ENCODE measurements at regions not wholly inside any gene's neighbourhood (a gene's known extent, or its start where the extent isn't known, plus 50 kb on each side); places are given as distances from the start of the nearest gene placed in this dataset.

GRCh38 chr21:15132781-15133180 lies 68.0 kb upstream of the NRIP1 start:
- H3K4me1 Mint-ChIP-seq (ENCODE audit: unreplicated experiment) = peaks cover 7% of the 10 kb centered on the region
- no peak overlapping the region for H3K4me3 Mint-ChIP-seq (ENCODE audit: unreplicated experiment)
- TF ChIP-seq CTCF (IDR thresholded peaks at IDR 0.05; ENCODE audit: unreplicated experiment) = no peak
- H3K36me3 Mint-ChIP-seq (ENCODE audit: low read depth, unreplicated experiment) = no peaks in the 10 kb centered on the region
- H3K9me3 Mint-ChIP-seq (ENCODE audit: unreplicated experiment) = no peaks in the 10 kb centered on the region
- no peak for DNase-seq (ENCODE audit: low spot score)
- no peak overlapping the region for H3K27ac Mint-ChIP-seq (ENCODE audit: unreplicated experiment)
- H3K27me3 Mint-ChIP-seq (ENCODE audit: unreplicated experiment) = peaks cover 5% of the 10 kb centered on the region

GRCh38 chr21:15134701-15135470 lies 70.1 kb upstream of the NRIP1 start:
- TF ChIP-seq CTCF (IDR thresholded peaks at IDR 0.05; ENCODE audit: unreplicated experiment) = no peak
- no peak for DNase-seq (ENCODE audit: low spot score)
- Mint-ChIP-seq H3K27me3 (ENCODE audit: unreplicated experiment) (no peaks in the 10 kb centered on the region), H3K4me3 (ENCODE audit: unreplicated experiment) (no peak overlapping the region), H3K4me1 (ENCODE audit: unreplicated experiment) (peaks cover 7% of the 10 kb centered on the region), H3K27ac (ENCODE audit: unreplicated experiment) (no peak overlapping the region), H3K36me3 (ENCODE audit: low read depth, unreplicated experiment) (no peaks in the 10 kb centered on the region), H3K9me3 (ENCODE audit: unreplicated experiment) (no peaks in the 10 kb centered on the region)

- Mint-ChIP-seq H3K36me3 (ENCODE audit: low read depth, unreplicated experiment) (no peaks in the 10 kb centered on the region), H3K27ac (ENCODE audit: unreplicated experiment) (no peak overlapping the region), H3K27me3 (ENCODE audit: unreplicated experiment) (no peaks in the 10 kb centered on the region), H3K9me3 (ENCODE audit: unreplicated experiment) (no peaks in the 10 kb centered on the region), H3K4me1 (ENCODE audit: unreplicated experiment) (no peaks in the 10 kb centered on the region), H3K4me3 (ENCODE audit: unreplicated experiment) (no peak overlapping the region)
- TF ChIP-seq CTCF (IDR thresholded peaks at IDR 0.05; ENCODE audit: unreplicated experiment) = no peak
- DNase-seq (ENCODE audit: low spot score) = no peak
These were observed 71.2 kb upstream of the NRIP1 start for GRCh38 chr21:15135867-15136629.

GRCh38 chr21:15138490-15138889 lies 73.7 kb upstream of the NRIP1 start:
- no peak for DNase-seq (ENCODE audit: low spot score)
- no peak overlapping the region for H3K27ac Mint-ChIP-seq (ENCODE audit: unreplicated experiment)
- no peak overlapping the region for H3K4me3 Mint-ChIP-seq (ENCODE audit: unreplicated experiment)
- no peaks in the 10 kb centered on the region for H3K4me1 Mint-ChIP-seq (ENCODE audit: unreplicated experiment)
- no peak for TF ChIP-seq CTCF (IDR thresholded peaks at IDR 0.05; ENCODE audit: unreplicated experiment)
- no peaks in the 10 kb centered on the region for H3K9me3 Mint-ChIP-seq (ENCODE audit: unreplicated experiment)
- no peaks in the 10 kb centered on the region for H3K27me3 Mint-ChIP-seq (ENCODE audit: unreplicated experiment)
- H3K36me3 Mint-ChIP-seq (ENCODE audit: low read depth, unreplicated experiment) = no peaks in the 10 kb centered on the region

GRCh38 chr21:15139898-15140297 lies 75.1 kb upstream of the NRIP1 start:
- Mint-ChIP-seq H3K9me3 (ENCODE audit: unreplicated experiment) (no peaks in the 10 kb centered on the region), H3K27me3 (ENCODE audit: unreplicated experiment) (no peaks in the 10 kb centered on the region), H3K27ac (ENCODE audit: unreplicated experiment) (no peak overlapping the region), H3K4me1 (ENCODE audit: unreplicated experiment) (no peaks in the 10 kb centered on the region), H3K4me3 (ENCODE audit: unreplicated experiment) (no peak overlapping the region), H3K36me3 (ENCODE audit: low read depth, unreplicated experiment) (no peaks in the 10 kb centered on the region)
- DNase-seq (ENCODE audit: low spot score) = no peak
- no peak for TF ChIP-seq CTCF (IDR thresholded peaks at IDR 0.05; ENCODE audit: unreplicated experiment)

Measured in endothelial cell (in vitro differentiated cells).